NCI-H128 (cell line): ENCODE measurements at regions not wholly inside any gene's neighbourhood (a gene's known extent, or its start where the extent isn't known, plus 50 kb on each side); places are given as distances from the start of the nearest gene placed in this dataset.

Source experiments
- DNase-seq: peaks from one replicate; lab custom pipeline; 2025; ENCODE audit not compliant: unreplicated experiment; lab: John Stamatoyannopoulos, UW

DNA sequence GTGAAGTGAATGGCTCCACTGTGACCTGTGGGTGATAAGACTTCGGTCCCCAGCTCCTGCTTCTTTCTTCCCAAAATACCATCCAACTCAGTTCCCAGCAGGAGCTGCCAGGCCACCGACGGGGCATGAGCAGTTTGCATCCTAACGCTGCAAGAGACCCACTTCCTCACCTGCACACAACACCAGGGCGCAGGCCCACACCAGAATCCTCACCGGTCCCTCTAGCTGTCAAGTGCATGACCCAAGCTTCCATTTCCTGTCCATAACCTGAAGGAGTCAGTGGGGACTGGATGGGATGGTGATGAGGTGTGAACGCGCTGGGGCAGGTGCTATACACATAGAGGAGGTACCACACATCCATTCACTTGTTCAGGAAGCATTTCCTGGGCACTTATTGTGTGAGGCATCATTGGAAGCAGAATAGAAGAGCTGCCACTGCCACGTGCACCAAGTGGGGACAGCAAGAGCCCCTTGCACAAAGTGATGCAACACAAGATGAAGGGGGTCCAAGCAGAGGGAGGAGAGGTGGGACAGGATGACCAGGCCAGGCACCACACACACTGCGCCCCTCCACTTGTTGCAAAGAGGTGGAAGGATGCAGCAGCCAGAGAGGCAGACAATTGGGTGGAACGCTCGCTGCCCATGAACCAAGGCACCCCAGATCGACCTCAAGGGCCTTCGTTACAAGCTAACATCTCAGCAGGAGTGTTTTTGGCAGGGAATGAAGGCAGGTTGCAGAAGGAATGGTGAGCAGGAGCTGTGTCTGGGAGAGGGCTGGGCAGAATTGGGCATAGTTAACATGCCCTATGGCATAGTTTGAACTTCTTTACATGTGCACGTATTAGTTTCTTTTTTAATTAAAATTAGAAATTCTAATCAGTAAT lies 605.8 kb upstream of the MGMT start:
- DNase-seq: no peak

DNA sequence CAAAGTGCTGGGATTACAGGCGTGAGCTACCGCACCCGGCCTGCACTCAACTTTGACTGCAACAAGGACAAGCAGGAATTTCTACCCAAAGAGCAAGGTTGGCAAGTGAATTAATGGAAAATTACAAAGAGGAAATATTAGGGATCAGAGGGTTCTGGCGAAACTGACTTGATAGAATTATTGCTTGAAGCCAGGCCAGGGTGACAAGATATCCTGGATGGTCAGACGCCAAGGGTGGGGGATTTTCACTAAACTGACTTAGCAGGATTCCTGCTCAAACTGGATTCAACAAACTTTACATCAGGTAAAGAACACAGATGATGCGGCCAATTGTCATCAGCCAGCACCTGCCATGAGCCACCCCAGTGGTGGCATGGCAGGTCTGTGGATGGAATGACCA lies 603.6 kb upstream of the MGMT start:
- no peak for DNase-seq

DNA sequence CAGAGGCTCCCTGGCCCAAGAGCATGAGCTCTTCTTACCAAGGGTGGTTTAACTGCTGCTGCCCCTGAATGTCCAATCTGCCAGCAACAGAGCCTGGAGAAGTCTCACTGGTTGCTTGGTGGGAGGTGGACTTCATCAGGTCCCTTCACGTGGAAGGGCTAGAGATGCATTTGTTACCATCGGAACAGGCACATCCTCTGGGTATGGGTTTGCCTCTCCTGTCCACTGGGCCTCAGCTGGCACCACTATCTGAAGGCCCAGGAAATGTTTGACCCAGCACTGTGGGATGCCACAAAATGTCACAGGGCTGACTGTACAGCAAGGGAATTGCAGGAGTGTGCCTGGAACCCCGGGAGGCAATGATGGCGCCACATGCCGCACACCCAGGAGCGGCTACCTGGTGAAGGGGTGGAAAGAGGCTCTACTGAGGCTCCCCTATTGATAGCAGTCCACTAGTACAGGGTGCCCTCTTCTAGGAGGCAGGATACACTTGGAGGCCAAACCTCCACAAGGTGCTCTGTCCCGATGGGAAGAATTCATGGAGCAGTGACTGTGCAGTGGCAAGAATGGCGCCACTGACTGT lies 603.1 kb upstream of the MGMT start:
- DNase-seq: no peak

DNA sequence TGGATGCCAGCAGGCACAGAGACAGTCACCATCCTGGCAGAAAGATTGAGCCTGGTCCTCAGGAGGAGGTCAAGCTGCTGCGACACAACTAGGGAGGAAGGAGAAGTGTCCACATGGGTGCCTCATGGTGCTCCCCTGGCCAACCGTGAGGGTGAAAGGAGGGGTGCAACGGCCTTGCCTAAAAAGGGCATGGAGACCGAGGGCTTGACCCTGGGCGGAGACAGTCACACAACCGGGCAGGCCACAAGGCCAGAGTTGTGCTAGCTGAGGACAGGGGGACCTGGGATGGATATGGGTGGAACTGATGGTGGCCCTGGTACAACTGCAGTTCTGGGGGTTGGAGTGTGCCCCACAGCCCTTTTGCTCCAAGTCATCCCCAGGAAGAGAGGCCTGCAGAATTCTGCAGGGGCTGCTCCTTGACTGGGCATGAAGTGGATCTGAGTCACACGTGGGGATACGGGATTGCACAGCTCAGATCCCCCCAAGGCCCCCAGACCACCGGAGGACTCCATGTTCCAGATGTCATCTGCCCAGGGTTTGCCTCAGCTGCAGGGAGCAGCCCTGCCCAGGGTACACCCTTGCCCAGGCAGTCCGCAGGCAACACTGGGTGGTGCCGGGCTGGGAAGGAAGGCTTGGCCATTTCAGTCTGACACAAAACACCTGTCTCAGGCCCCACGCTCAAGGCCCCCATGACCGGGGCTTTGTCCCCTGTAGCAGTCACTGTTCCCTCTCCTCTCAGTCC lies 602.3 kb upstream of the MGMT start:
- DNase-seq: no peak

DNA sequence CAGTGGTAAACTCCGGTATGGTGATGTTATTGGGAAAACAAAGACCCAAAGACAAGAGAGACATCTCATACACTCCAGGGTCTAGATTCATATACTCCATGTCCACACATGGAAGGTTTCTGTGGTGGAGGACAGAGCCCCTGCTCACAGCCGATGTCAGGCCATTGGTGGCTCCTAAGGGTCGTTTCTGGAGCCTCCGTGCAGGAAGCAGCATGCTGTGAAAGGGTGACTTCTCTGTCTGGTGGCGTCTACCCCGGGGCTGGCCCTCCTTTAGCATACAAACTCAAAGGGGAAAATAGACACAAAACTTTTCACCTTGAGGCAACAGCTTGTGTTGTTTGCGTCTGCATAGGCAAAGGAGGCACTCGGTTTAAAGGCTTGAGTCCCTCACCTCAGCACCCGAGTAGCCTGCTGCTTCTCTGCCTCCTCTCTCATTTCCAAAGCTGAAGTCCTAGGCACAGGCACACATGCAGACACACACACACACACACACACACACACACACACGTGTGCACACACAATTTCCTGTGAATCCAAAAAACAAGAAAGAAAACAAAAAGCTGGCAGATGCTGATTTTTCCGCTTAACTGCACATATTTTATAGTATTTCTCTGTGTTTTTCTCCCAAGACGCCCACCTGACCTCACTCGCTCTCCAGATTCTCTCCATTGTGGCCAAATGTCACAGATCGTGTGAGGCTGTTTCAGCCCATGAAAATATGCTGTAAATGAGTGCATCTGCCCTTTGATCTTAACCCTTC lies 601.4 kb upstream of the MGMT start:
- DNase-seq: no peak

DNA sequence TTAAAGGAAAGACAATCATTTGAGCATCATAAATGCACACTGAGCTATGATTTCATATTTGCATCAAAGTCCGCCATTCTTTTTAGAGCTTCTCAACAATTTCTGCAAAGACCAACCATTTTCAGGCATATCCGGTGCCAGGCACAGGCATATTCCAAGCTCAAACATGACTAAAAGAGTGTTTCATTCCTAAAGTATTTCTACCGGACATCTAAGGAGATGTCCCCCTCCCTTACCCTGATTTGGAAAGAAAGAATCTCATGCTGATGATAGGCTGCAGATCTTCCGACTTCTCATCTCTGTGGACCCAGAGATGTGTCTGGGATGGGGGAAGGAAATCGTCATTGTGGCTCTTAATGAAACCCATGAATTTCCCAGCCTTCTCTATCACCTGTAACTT lies 600.5 kb upstream of the MGMT start:
- DNase-seq: no peak

DNA sequence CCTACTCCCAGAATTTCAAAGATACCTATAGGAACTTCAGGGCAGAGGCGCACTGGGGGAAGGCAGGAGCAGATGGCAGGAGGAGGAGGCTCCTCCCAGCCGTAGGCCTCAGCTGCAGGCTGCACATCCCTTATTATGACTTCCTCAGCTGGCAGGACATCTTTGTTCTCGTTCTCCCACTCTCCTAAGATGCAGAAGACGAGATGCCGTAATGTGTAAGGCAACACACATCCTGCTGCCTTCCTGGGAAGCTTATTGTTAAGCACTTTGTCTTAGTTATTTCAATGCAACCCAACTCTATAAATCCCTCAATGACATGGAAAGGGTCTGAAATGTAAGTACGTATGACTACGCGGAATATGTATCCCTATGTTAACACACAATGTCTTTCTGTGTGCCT lies 599.8 kb upstream of the MGMT start:
- DNase-seq: no peak

DNA sequence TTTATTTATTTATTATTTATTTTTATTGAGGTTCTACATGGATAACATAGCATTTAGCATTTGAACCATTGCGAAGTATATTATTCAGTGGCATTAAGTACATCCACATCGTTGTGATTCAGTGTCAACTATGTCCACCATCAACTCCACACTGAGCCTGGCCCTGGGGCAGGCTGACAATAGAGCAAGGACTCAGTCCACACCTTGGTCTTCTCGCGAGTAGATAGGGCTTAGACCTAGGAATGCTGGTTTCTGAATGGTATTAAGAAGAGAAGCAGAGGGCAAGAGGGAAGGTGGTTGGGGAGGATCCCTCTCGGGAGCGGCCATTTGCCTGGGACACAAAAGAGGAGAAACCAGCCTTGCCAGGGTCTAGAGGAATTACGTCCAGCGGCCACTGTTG lies 599.2 kb upstream of the MGMT start:
- DNase-seq: no peak

DNA sequence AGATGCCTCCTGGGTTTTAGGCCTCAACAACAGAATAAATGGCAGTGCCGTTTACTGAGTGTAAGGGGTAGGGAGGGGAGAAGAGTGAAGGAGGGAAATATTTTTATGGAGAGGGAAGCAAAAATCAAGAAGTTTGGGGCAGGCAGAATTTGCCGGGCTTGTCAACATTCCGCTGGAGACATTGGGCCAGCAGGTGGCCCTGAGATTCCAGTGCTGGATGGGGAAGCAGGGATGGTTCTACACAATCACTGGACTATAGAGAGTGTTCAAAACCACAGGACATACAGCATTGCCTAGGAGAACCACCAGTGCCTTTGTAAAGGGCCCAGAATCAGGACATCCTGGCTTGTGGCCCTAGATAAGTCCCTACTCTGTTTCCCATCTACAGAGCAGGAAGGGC lies 598.6 kb upstream of the MGMT start:
- DNase-seq: no peak

DNA sequence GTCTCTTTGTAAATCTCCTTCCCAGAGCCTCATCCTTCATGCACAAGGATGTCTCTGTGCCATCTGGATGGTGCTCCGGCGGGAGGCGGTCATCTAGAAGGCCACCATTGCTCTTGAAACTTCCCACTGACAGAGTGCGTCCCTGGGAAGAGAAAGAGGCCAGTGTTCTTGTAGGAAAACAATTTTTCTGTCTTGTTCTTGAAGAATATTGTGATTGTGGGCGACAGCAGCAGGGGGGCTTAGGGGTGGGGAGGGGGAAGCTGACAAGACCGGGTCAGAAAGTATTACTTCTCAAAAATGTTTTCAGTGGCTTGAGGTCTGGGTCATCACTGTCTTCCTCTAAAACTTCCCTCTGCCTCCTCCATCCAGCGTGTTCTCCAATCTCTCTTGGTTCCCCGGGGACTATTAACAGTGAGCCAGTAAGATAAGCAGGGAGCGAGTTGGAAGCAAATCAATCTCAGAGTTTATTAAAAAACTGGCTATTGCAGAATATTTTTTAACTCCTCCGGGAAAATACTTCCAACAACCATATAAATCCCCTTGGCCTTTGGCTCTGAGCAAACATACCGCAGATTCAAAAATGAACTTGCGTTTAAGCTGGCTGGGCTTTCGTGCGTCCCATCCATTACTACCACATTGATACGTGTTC lies 597.8 kb upstream of the MGMT start:
- DNase-seq: no peak

DNA sequence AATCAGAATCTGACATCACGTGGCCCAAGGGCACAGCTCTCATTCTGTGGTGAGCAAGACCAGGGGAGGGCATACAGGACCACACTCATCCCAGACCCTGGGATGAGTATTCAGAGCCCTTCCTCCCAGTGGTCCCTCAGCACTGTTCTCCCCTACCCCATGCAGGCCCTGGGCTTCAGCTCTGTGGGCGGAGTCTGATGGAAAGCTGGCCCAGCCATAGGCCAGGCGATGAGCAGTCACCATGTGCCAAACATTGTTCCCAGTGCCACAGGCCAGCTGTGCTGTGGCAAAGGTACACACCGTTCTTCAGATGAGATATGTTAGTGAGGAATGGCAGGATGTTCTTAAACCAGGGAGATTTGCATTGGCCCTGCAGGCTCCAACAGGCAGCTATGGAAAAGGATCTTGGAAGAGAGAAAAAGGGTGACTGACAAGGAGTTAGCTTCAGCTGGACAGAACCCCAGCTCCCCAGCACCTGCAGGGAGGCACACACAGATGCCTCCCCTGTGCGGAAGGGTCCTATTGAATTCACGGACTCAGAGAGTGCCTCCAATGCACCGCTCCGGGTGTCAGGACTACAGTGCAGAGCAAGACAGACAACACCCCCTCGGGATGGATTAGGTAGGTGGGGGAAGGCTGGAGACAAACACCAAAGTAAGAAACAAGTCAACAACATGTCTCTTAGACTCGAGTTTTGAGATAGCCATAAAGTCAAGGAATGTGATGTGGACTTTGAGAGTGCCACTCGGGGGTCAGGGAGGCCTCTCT lies 596.0 kb upstream of the MGMT start:
- no peak for DNase-seq

DNA sequence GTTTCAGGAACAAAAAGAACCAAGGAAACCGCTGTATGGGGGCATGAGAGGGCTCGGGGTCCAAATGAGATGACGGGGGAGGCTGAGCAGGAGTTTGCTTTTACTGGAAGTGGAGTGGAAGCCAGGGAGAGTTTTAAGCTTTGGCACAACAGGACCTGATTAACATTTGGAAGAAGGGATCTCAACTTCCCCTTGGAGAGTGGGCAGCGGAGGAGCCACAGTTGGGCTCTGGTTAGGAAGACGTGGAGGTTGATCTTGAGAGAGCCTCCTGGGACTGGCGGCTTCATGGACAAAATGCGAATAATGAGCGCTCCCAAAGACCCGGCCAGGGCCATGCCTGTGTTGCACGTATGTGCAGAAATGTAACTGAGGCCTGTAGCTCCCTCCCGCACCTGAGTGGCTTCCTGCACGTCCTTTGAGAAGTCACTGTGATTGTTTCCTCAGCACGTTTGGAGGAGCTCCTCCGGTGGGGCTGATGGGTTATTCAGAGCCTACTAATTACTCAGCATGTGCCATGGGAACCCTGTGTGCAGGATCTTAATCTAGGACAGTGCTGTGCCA lies 595.3 kb upstream of the MGMT start:
- no peak for DNase-seq

DNA sequence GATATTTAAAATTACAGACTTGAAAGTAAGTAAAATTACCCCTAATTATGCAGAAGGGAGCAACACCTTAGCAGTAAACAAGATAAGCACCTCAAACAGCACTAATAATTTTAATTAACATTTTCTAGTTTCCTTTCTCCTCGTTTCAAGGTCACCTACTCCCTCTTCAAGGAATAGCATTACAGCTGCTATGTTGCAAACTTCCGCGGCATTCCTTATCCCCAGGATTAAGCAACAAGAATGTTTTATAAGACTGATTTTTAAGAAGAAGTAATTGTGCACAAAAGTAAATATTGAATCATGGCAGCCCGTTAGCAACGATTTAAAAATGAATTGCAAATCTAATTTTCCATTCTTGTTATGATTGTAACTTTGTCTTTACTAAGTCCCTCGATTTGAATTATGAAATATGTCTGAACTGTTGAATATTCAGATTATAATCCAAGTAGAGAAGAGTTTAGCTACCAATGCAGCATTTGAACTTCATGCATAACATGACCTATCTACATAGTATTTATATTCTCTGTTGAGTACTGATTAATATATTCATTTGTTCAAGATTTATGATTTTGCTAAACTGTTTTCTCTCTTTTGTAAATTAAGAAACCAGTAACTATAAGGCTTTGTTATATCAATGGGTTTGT lies 593.5 kb upstream of the MGMT start:
- no peak for DNase-seq

DNA sequence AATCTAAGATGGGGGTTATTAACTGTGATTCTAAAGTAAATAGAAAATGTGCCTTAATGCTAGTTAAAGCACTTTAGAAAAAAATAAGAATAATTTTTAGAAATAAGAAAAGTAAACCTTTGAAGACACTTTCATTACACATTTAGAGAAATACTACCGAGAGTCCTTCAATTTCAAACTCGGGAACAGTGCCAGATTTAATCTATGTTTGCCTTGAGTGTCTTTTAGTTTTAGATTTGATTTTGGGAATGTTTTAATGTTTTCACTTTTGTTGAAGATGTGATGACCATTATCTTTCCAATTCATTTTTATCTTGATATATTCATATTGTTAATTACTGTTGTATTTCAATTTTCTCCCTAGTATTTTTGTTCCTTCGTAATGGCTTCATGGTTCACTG lies 592.7 kb upstream of the MGMT start:
- no peak for DNase-seq

DNA sequence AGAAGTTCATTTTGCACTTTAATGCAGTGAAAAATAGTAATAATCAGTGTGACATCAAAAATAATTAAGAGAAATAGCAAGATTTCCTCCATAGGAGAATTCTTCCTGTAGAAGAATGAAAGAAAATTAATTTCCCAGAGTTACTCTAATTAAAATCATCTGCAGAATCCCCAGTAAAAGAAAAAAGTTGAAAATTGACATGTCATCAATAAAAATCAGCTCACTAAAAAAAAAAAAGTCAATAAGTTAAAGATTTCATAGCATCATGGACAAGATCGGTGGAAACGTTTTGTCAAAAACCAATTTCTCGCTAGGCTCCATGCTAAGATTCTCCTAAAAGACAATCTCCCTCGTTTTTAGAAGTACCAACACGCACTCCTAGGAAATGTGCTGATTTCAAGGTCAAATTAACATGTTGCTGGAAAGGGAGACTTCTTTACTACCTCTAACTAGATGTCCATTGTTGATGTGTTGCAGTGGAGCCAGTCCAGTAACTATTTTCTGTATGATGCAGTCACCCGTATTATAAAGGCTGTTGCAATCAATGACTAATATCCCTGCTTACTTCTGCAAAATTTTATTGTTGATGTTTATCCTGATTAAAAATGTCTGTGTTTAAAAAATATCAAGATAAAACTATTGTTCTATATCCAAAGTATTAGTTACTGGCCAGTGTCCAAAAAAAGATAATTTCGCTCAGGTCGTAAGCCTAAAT lies 591.9 kb upstream of the MGMT start:
- no peak for DNase-seq

DNA sequence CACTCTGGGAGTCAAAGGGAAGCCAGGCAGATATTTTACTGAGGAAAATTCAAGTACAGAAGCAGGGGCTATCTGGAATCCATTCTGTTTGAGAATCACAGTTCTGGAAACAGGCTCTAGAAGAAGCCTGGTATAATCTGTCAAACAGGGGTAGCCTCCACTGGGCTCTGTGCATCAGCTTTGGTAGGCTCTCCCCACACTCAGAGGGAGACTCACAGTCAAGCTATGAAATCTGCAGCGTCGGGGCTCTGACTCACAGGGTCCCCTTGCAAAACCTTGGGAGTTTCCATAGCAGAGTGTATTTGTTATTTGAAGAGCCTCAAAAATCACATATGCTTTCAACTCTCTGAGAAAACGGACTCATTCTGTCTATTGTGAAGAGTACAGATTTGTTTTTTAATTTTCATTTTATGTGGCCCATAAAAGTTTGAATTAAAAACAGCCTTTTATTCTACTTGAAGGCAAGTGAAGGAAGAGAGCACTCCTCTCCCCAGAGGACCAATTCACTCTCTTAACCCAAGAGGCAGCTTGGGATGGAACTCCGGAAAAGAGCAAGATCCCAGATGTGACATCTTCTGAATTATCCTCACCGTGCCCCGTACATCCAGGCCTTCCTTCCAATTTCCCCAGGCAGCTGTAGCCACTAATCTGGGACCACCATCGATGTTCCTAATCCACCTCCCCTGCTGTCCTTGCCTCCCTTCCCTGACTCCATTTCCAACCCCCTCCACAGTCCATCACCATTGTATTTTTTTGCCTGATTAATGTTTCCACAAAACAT lies 590.9 kb upstream of the MGMT start:
- DNase-seq: no peak

DNA sequence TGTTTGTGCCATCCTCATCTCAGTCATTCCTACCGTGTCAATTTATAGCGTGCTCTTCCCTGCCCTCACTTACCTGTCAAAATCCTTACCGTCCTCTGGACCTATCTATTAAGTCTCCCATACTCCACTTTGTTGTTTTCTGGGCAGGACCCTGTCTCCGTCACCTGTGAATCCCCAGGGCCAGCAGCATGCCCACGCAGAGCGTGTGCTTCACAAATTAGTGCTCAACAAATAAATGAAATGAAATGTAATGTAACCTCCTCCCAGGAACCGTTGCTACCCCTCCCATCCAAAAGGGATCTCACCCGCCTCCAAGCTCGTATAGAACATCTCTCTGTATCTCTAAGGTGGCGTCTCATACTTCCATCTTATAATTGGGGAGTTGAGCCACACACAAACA lies 589.9 kb upstream of the MGMT start:
- no peak for DNase-seq

DNA sequence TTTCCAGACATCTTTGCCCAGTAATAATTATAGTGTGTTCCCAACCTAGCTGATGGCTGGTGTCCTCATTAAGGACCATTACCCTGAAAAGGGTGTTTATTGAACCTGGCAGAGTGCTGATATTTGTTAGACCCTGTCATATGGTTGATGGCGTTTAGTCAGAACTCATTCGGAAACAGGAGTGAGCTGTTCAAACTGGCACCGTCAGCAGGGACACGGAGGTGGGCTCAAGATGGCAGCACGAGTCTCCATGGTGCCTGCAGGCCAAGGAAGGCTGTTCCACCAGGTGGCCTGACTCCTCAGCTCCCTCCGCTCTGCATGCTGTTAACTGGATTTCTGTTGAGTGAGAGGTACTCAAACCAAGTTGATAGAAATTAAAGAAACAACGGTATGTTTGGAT lies 589.1 kb upstream of the MGMT start:
- DNase-seq: no peak
